Neuron (in vitro differentiated cells): ENCODE measurements at regions not wholly inside any gene's neighbourhood (a gene's known extent, or its start where the extent isn't known, plus 50 kb on each side); places are given as distances from the start of the nearest gene placed in this dataset.

Source experiments
- H2AFZ ChIP-seq: one replicate; pipeline ENCODE4 v1.6.1; 2013; ENCODE audit warnings: low read depth, mild to moderate bottlenecking, inconsistent platforms, low read length, moderate library complexity
- H3K27me3 ChIP-seq: one replicate; pipeline ENCODE4 v1.6.1; 2013; ENCODE audit warnings: low read length; ENCODE audit not compliant: insufficient read depth
- H3K36me3 ChIP-seq: one replicate; pipeline ENCODE4 v1.6.1; 2013; ENCODE audit warnings: low read length; ENCODE audit not compliant: insufficient read depth
- H3K4me1 ChIP-seq: one replicate; pipeline ENCODE4 v1.6.1; 2013; ENCODE audit warnings: low read length; ENCODE audit not compliant: insufficient read depth
- H3K4me3 ChIP-seq: 2 replicates; pipeline ENCODE4 v1.5.1; 2013; ENCODE audit warnings: mild to moderate bottlenecking, low read length, moderate library complexity
- H3K9me3 ChIP-seq: one replicate; pipeline ENCODE4 v1.6.1; 2013; ENCODE audit warnings: low read length

GRCh38 chr5:61596265-61596664, 264.2 kb downstream of the ZSWIM6 start:
- Histone ChIP-seq H3K9me3 (peaks cover 2% of the 10 kb centered on the region), H2AFZ (no peak overlapping the region), H3K36me3 (no peaks in the 10 kb centered on the region), H3K4me1 (no peaks in the 10 kb centered on the region), H3K27me3 (no peaks in the 10 kb centered on the region), H3K4me3 (no peak overlapping the region)

- Histone ChIP-seq H3K36me3 (no peaks in the 10 kb centered on the region), H3K4me1 (no peaks in the 10 kb centered on the region), H3K4me3 (no peak overlapping the region), H3K27me3 (no peaks in the 10 kb centered on the region), H2AFZ (no peak overlapping the region), H3K9me3 (peaks cover 2% of the 10 kb centered on the region)
Measured at GRCh38 chr5:61597684-61598083, 265.6 kb downstream of the ZSWIM6 start.

- H3K36me3 ChIP-seq: no peaks in the 10 kb centered on the region
Measured at GRCh38 chr5:61598126-61598525, 266.1 kb downstream of the ZSWIM6 start.

GRCh38 chr5:61599370-61600122, 267.5 kb downstream of the ZSWIM6 start:
- H3K4me3 ChIP-seq: no peak overlapping the region
- H3K9me3 ChIP-seq: peaks cover 2% of the 10 kb centered on the region
- no peaks in the 10 kb centered on the region for H3K36me3 ChIP-seq
- H3K27me3 ChIP-seq: no peaks in the 10 kb centered on the region
- H2AFZ ChIP-seq: no peak overlapping the region
- H3K4me1 ChIP-seq: peaks cover 3% of the 10 kb centered on the region

More at GRCh38 chr5:61598126-61598525, 266.1 kb downstream of the ZSWIM6 start:
- H3K9me3 ChIP-seq: peaks cover 2% of the 10 kb centered on the region
- H3K4me1 ChIP-seq: no peaks in the 10 kb centered on the region
- H3K4me3 ChIP-seq: no peak overlapping the region
- H2AFZ ChIP-seq: no peak overlapping the region
- H3K27me3 ChIP-seq: no peaks in the 10 kb centered on the region

- peaks cover 2% of the 10 kb centered on the region for H3K9me3 ChIP-seq
- H2AFZ ChIP-seq: no peak overlapping the region
- H3K36me3 ChIP-seq: no peaks in the 10 kb centered on the region
- H3K4me3 ChIP-seq: no peak overlapping the region
- no peaks in the 10 kb centered on the region for H3K27me3 ChIP-seq
- H3K4me1 ChIP-seq: peaks cover 3% of the 10 kb centered on the region
Measured at GRCh38 chr5:61600123-61600444, 268.0 kb downstream of the ZSWIM6 start.

- Histone ChIP-seq H3K27me3 (no peaks in the 10 kb centered on the region), H3K4me1 (peaks cover 5% of the 10 kb centered on the region), H3K9me3 (peaks cover 2% of the 10 kb centered on the region), H2AFZ (no peak overlapping the region), H3K4me3 (no peak overlapping the region), H3K36me3 (no peaks in the 10 kb centered on the region)
Measured at GRCh38 chr5:61600945-61601511, 269.0 kb downstream of the ZSWIM6 start.

GRCh38 chr5:61603211-61603908, 271.3 kb downstream of the ZSWIM6 start:
- Histone ChIP-seq H3K36me3 (no peaks in the 10 kb centered on the region), H3K4me1 (peaks cover 5% of the 10 kb centered on the region), H3K4me3 (no peak overlapping the region), H2AFZ (no peak overlapping the region), H3K27me3 (no peaks in the 10 kb centered on the region), H3K9me3 (no peaks in the 10 kb centered on the region)

GRCh38 chr5:61604076-61605025, 272.3 kb downstream of the ZSWIM6 start:
- Histone ChIP-seq H3K9me3 (no peaks in the 10 kb centered on the region), H3K4me1 (peaks cover 5% of the 10 kb centered on the region), H2AFZ (no peak overlapping the region), H3K36me3 (no peaks in the 10 kb centered on the region), H3K27me3 (no peaks in the 10 kb centered on the region), H3K4me3 (no peak overlapping the region)

GRCh38 chr5:61609840-61610677, 278.0 kb downstream of the ZSWIM6 start:
- no peaks in the 10 kb centered on the region for H3K27me3 ChIP-seq
- H3K36me3 ChIP-seq: no peaks in the 10 kb centered on the region
- peak overlapping the region; percentile 17 for H3K4me3 ChIP-seq
- peaks cover 51% of the 10 kb centered on the region for H3K4me1 ChIP-seq
- H3K9me3 ChIP-seq: no peaks in the 10 kb centered on the region
- peak overlapping the region; percentile 5 for H2AFZ ChIP-seq

- no peak overlapping the region for H2AFZ ChIP-seq
- H3K27me3 ChIP-seq: no peaks in the 10 kb centered on the region
- no peaks in the 10 kb centered on the region for H3K9me3 ChIP-seq
- peaks cover 52% of the 10 kb centered on the region for H3K4me1 ChIP-seq
- peak overlapping the region; percentile 17 for H3K4me3 ChIP-seq
- H3K36me3 ChIP-seq: no peaks in the 10 kb centered on the region
Measured at GRCh38 chr5:61610678-61611024, 278.6 kb downstream of the ZSWIM6 start.

GRCh38 chr5:61612431-61612830, 280.4 kb downstream of the ZSWIM6 start:
- Histone ChIP-seq H2AFZ (no peak overlapping the region), H3K4me3 (no peak overlapping the region), H3K4me1 (peaks cover 52% of the 10 kb centered on the region), H3K27me3 (no peaks in the 10 kb centered on the region), H3K36me3 (no peaks in the 10 kb centered on the region), H3K9me3 (no peaks in the 10 kb centered on the region)

- no peaks in the 10 kb centered on the region for H3K9me3 ChIP-seq
- no peak overlapping the region for H2AFZ ChIP-seq
- H3K36me3 ChIP-seq: no peaks in the 10 kb centered on the region
- H3K27me3 ChIP-seq: no peaks in the 10 kb centered on the region
- no peak overlapping the region for H3K4me3 ChIP-seq
- H3K4me1 ChIP-seq: peaks cover 52% of the 10 kb centered on the region
Measured at GRCh38 chr5:61613679-61614078, 281.6 kb downstream of the ZSWIM6 start.
